ENCODE measurements at regions not wholly inside any gene's neighbourhood (a gene's known extent, or its start where the extent isn't known, plus 50 kb on each side); places are given as distances from the start of the nearest gene placed in this dataset.

DNA sequence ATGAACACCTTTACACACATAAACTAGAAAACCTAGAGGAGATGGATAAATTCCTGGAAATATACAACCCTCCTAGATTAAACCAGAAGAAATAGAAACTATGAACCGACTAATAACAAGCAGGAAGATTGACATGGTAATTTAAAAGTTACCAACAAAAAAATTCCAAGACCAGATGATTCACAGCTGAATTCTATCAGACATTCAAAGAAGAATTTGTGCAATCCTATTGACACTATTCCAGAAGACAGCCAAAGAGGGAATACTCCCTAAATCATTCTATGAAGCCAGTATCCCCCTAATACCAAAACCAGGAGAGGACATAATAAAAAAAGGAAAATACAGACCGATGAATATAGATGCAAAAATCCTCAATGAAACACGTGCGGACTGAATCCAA is 102.6 kb upstream of the KRR1 start:
- no peak overlapping the region for H3K9ac ChIP-seq (ENCODE audit: low read length)
- no peak overlapping the region for H3K27ac ChIP-seq (ENCODE audit: low read length)
- intact Hi-C loops (cut with micrococcal nuclease), result no loop called here
- no peaks in the 10 kb centered on the region for H4K20me1 ChIP-seq (ENCODE audit: low read length)
- no peaks in the 10 kb centered on the region for H3K4me1 ChIP-seq (ENCODE audit: insufficient read depth, low read length)
- no peak overlapping the region for H2AFZ ChIP-seq (ENCODE audit: low read length)
- H3K36me3 ChIP-seq (ENCODE audit: low read depth, low read length), result no peaks in the 10 kb centered on the region
- ChIA-PET POLR2A (ENCODE audit: unreplicated experiment) (no interaction called here), CTCF (no interaction called here)
- no peaks in the 10 kb centered on the region for H3F3A ChIP-seq (ENCODE audit: low read length, unreplicated experiment)
- no peaks in the 10 kb centered on the region for H3K9me2 ChIP-seq (replicated peaks; ENCODE audit: low read length)
- no peak overlapping the region for H3K4me3 ChIP-seq (ENCODE audit: low read length)
- DNase-seq, result no peak
- H3K79me2 ChIP-seq (ENCODE audit: low read length), result no peaks in the 10 kb centered on the region
- no peaks in the 10 kb centered on the region for H3K9me3 ChIP-seq (ENCODE audit: low read length)
- H3K4me2 ChIP-seq (ENCODE audit: low read length), result no peak overlapping the region
- no peaks in the 10 kb centered on the region for H3K27me3 ChIP-seq (ENCODE audit: low read length)
- ATAC-seq, result no peak
- BruUV-seq (replicated peaks), result no TSS peak
- TF ChIP-seq EZH2phosphoT487 (IDR thresholded peaks at IDR 0.05; ENCODE audit: borderline replicate concordance, low read length) (no peak), EZH2 (IDR thresholded peaks at IDR 0.05; ENCODE audit: low read length, unreplicated experiment) (no peak)
- TF ChIP-seq, protein P1, sequence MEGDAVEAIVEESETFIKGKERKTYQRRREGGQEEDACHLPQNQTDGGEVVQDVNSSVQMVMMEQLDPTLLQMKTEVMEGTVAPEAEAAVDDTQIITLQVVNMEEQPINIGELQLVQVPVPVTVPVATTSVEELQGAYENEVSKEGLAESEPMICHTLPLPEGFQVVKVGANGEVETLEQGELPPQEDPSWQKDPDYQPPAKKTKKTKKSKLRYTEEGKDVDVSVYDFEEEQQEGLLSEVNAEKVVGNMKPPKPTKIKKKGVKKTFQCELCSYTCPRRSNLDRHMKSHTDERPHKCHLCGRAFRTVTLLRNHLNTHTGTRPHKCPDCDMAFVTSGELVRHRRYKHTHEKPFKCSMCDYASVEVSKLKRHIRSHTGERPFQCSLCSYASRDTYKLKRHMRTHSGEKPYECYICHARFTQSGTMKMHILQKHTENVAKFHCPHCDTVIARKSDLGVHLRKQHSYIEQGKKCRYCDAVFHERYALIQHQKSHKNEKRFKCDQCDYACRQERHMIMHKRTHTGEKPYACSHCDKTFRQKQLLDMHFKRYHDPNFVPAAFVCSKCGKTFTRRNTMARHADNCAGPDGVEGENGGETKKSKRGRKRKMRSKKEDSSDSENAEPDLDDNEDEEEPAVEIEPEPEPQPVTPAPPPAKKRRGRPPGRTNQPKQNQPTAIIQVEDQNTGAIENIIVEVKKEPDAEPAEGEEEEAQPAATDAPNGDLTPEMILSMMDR (conservative IDR thresholded peaks at IDR 0.05; ENCODE audit: low read depth, low read length), result no peak

DNA sequence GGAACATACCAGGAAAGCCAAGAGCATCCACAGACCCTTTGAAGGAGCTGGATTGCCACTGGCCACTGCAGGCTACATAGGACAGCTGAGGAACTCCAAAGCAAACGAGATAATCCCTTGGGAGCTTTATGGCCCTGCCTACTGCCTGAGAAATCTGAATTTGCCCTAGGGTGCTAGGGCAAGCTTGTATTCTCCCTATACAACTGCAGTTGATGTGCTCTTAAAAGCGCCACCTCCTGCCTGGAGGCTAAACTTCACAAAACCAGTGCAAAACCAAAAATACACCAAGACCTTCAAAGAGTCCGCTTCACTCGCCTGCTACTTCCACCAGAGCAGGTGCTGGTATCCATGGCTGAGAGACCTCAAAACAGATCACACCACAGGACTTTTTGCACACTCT is 99.6 kb upstream of the KRR1 start:
- ATAC-seq, result no peak

GRCh38 chr12:75606956-75607355 is 95.5 kb upstream of the KRR1 start:
- H3K4me3 ChIP-seq (ENCODE audit: low read length), result no peak overlapping the region
- no TSS peak for BruUV-seq (replicated peaks)
- ATAC-seq, result no peak
- H3K79me2 ChIP-seq (ENCODE audit: low read length), result no peaks in the 10 kb centered on the region
- H3K9ac ChIP-seq (ENCODE audit: low read length), result no peak overlapping the region
- H3K4me1 ChIP-seq (ENCODE audit: insufficient read depth, low read length), result no peaks in the 10 kb centered on the region
- intact Hi-C loops (cut with micrococcal nuclease), result no loop called here
- no peak overlapping the region for H2AFZ ChIP-seq (ENCODE audit: low read length)
- H3K9me2 ChIP-seq (replicated peaks; ENCODE audit: low read length), result no peaks in the 10 kb centered on the region
- no peaks in the 10 kb centered on the region for H3F3A ChIP-seq (ENCODE audit: low read length, unreplicated experiment)
- TF ChIP-seq, protein P1 (conservative IDR thresholded peaks at IDR 0.05; ENCODE audit: low read depth, low read length), result no peak
- TF ChIP-seq EZH2 (IDR thresholded peaks at IDR 0.05; ENCODE audit: low read length, unreplicated experiment) (no peak), EZH2phosphoT487 (IDR thresholded peaks at IDR 0.05; ENCODE audit: borderline replicate concordance, low read length) (no peak)
- no peak overlapping the region for H3K4me2 ChIP-seq (ENCODE audit: low read length)
- CTCF ChIA-PET, result no interaction called here
- no peaks in the 10 kb centered on the region for H3K36me3 ChIP-seq (ENCODE audit: low read depth, low read length)
- no peaks in the 10 kb centered on the region for H3K9me3 ChIP-seq (ENCODE audit: low read length)
- POLR2A ChIA-PET (ENCODE audit: unreplicated experiment), result no interaction called here
- H3K27ac ChIP-seq (ENCODE audit: low read length), result no peak overlapping the region
- no peaks in the 10 kb centered on the region for H4K20me1 ChIP-seq (ENCODE audit: low read length)
- no peaks in the 10 kb centered on the region for H3K27me3 ChIP-seq (ENCODE audit: low read length)
- DNase-seq, result no peak

More for the DNA sequence above, 99.6 kb upstream of the KRR1 start:
- Histone ChIP-seq H2AFZ (ENCODE audit: low read length) (no peak overlapping the region), H3K4me1 (ENCODE audit: insufficient read depth, low read length) (no peaks in the 10 kb centered on the region), H3K79me2 (ENCODE audit: low read length) (no peaks in the 10 kb centered on the region), H3K9me3 (ENCODE audit: low read length) (no peaks in the 10 kb centered on the region), H3F3A (ENCODE audit: low read length, unreplicated experiment) (no peaks in the 10 kb centered on the region), H3K36me3 (ENCODE audit: low read depth, low read length) (no peaks in the 10 kb centered on the region), H3K27me3 (ENCODE audit: low read length) (no peaks in the 10 kb centered on the region), H4K20me1 (ENCODE audit: low read length) (no peaks in the 10 kb centered on the region), H3K4me2 (ENCODE audit: low read length) (no peak overlapping the region), H3K27ac (ENCODE audit: low read length) (no peak overlapping the region), H3K9ac (ENCODE audit: low read length) (no peak overlapping the region), H3K9me2 (replicated peaks; ENCODE audit: low read length) (no peaks in the 10 kb centered on the region), H3K4me3 (ENCODE audit: low read length) (no peak overlapping the region)
- intact Hi-C loops (cut with micrococcal nuclease), result no loop called here
- POLR2A ChIA-PET (ENCODE audit: unreplicated experiment), result no interaction called here
- no peak for DNase-seq
- CTCF ChIA-PET, result no interaction called here
- BruUV-seq (replicated peaks), result no TSS peak
- TF ChIP-seq EZH2phosphoT487 (IDR thresholded peaks at IDR 0.05; ENCODE audit: borderline replicate concordance, low read length) (no peak), EZH2 (IDR thresholded peaks at IDR 0.05; ENCODE audit: low read length, unreplicated experiment) (no peak)
- TF ChIP-seq, protein P1 (conservative IDR thresholded peaks at IDR 0.05; ENCODE audit: low read depth, low read length), result peak; percentile 34

All from PC-3 (cell line).